ENCODE measurements at regions not wholly inside any gene's neighbourhood (a gene's known extent, or its start where the extent isn't known, plus 50 kb on each side); places are given as distances from the start of the nearest gene placed in this dataset.

DNA sequence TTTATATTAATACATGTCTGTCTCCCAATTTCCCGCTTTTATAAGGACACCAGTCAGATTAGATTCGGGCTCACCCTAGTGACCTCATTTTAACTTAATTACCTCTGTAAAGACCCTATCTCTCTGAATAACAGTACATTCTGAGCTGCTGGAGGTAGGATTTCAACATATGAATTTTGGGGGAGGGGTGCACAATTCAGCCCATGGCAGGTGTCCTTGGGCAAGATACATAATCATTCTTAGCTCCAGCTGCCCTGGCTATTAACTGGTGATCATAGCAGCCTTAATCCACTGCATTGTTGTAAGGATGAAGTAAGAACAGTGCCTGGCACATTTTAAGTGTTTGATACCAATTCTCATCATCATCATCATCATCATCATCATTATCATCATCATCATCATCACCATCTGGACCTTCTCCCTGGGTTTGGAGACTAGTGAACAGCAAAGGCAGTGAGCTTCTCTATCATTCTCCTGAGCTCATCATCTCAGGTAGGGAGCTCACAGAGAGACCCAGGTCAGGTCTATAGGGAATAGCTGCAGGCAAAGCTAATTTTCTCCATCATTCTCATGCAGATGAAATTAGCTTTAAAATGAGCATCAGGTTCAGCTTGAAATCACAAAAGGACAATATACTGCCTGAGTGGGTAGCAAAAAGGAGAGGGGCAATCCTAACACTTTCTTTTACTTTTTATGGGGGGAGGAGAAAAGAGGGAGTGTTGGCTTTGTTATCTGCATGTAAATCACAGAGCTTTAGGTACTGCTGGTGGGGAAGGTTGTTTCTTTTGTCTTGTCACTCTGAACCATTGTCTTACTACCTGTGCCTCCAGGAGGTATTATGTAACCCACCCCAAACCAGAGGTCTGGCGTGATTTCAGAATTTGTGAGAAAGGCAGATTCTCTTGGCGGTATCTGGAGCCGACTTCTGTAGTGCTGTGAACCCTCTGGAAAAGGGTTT, 125.5 kb upstream of the SPRED2 start:
- TF ChIP-seq TAF1 (IDR thresholded peaks at IDR 0.05; ENCODE audit: low read depth) = no peak
- TF ChIP-seq, protein P1, sequence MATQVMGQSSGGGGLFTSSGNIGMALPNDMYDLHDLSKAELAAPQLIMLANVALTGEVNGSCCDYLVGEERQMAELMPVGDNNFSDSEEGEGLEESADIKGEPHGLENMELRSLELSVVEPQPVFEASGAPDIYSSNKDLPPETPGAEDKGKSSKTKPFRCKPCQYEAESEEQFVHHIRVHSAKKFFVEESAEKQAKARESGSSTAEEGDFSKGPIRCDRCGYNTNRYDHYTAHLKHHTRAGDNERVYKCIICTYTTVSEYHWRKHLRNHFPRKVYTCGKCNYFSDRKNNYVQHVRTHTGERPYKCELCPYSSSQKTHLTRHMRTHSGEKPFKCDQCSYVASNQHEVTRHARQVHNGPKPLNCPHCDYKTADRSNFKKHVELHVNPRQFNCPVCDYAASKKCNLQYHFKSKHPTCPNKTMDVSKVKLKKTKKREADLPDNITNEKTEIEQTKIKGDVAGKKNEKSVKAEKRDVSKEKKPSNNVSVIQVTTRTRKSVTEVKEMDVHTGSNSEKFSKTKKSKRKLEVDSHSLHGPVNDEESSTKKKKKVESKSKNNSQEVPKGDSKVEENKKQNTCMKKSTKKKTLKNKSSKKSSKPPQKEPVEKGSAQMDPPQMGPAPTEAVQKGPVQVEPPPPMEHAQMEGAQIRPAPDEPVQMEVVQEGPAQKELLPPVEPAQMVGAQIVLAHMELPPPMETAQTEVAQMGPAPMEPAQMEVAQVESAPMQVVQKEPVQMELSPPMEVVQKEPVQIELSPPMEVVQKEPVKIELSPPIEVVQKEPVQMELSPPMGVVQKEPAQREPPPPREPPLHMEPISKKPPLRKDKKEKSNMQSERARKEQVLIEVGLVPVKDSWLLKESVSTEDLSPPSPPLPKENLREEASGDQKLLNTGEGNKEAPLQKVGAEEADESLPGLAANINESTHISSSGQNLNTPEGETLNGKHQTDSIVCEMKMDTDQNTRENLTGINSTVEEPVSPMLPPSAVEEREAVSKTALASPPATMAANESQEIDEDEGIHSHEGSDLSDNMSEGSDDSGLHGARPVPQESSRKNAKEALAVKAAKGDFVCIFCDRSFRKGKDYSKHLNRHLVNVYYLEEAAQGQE (IDR thresholded peaks at IDR 0.05; ENCODE audit: low read depth) = no peak
- no peak for TF ChIP-seq CREB1 (IDR thresholded peaks at IDR 0.05; ENCODE audit: low read depth)
- no peak for TF ChIP-seq TEAD4 (IDR thresholded peaks at IDR 0.05)
- TF ChIP-seq NFIC (IDR thresholded peaks at IDR 0.05) = no peak

DNA sequence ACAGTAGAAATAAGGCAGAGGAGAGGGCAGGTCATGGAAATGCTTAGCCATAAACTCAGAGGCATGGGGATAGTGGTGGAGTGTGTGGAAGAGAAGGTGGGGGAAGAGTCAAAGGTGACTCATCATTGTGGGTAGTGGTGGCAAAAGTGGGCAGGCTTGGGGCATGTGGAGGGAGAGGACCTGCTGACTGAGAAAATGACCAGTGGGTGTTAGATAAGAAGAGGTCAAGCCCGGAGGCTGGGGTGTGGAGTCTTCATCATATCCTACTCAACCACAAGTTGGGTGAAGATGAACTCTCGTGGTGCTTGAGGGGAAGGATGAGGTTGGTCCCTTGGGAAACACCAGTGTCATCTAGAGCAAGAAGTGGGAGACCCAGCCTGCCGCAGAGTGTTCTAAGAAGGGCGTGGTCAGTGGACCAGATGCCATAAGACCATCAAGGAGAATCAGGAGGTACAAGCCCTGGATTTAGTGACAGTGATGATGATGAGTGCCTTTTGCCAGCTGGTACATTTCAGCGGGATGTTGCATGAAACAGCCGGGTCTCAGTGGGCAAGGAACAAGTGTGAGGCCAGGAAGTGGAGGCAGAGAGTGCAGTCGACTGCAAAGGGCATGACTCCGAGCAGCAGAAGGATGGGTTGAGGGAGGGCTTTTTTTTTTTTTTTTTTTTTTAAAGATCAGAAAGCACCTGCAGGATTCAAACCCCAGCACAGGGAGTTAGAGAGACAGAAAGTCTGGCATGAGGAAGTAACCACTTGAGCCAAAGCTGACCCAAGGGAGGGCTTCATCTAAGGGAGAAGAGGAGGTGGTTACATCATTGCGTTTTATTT, 122.6 kb upstream of the SPRED2 start:
- TF ChIP-seq CREB1 (IDR thresholded peaks at IDR 0.05; ENCODE audit: low read depth) = no peak
- no peak for TF ChIP-seq NFIC (IDR thresholded peaks at IDR 0.05)
- TF ChIP-seq, protein P2, sequence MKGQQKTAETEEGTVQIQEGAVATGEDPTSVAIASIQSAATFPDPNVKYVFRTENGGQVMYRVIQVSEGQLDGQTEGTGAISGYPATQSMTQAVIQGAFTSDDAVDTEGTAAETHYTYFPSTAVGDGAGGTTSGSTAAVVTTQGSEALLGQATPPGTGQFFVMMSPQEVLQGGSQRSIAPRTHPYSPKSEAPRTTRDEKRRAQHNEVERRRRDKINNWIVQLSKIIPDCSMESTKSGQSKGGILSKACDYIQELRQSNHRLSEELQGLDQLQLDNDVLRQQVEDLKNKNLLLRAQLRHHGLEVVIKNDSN (IDR thresholded peaks at IDR 0.05) = no peak
- no peak for TF ChIP-seq RAD21 (IDR thresholded peaks at IDR 0.05; ENCODE audit: low read depth)
- TF ChIP-seq TAF1 (IDR thresholded peaks at IDR 0.05; ENCODE audit: low read depth) = no peak
- TF ChIP-seq TCF12 (IDR thresholded peaks at IDR 0.05; ENCODE audit: low read depth) = no peak
- no peak for TF ChIP-seq EP300 (IDR thresholded peaks at IDR 0.05; ENCODE audit: borderline replicate concordance)
- no peak for TF ChIP-seq TEAD4 (IDR thresholded peaks at IDR 0.05)
- TF ChIP-seq, protein P3, sequence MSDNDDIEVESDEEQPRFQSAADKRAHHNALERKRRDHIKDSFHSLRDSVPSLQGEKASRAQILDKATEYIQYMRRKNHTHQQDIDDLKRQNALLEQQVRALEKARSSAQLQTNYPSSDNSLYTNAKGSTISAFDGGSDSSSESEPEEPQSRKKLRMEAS (IDR thresholded peaks at IDR 0.05) = no peak
- no peak for TF ChIP-seq EGR1 (IDR thresholded peaks at IDR 0.05)
- TF ChIP-seq YY1 (IDR thresholded peaks at IDR 0.05; ENCODE audit: low read depth) = no peak
- TF ChIP-seq, protein P1 (IDR thresholded peaks at IDR 0.05; ENCODE audit: low read depth) = no peak

DNA sequence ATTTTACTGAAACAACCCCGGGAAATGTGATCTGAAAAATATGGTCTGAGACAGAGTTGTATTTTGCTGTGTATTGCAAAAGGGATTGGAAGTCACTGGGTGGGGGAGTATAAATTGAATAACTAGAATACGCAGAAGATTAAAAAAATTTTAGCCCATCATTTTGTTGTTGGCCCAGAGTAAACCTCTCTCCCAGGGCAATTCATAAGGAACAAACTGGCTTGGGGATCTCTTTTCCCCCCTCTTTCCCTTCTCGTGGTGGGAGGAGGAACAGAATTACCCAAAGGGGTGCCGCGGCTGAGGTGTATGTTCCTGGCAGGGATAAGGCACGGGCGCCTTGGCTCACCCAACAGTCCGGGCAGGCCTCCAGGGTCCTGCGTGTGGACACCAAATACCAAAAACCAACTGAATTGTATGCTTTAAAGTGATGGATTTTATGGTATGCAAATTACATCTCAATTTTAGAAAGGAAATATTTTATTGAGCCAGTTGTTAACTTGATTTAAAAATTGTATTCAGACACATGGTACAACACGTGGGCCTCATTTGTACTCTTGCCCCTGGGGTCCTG, 121.2 kb upstream of the SPRED2 start:
- TF ChIP-seq EP300 (IDR thresholded peaks at IDR 0.05; ENCODE audit: borderline replicate concordance) (no peak), RAD21 (IDR thresholded peaks at IDR 0.05; ENCODE audit: low read depth) (no peak), CEBPB (IDR thresholded peaks at IDR 0.05) (no peak), TAF1 (IDR thresholded peaks at IDR 0.05; ENCODE audit: low read depth) (no peak), TCF12 (IDR thresholded peaks at IDR 0.05; ENCODE audit: low read depth) (no peak), EGR1 (IDR thresholded peaks at IDR 0.05) (no peak), NFIC (IDR thresholded peaks at IDR 0.05) (no peak), ZBTB7A (IDR thresholded peaks at IDR 0.05; ENCODE audit: low read depth) (no peak), TEAD4 (IDR thresholded peaks at IDR 0.05) (no peak), YY1 (IDR thresholded peaks at IDR 0.05; ENCODE audit: low read depth) (no peak)
- TF ChIP-seq, protein P1 (IDR thresholded peaks at IDR 0.05; ENCODE audit: low read depth) = no peak
- TF ChIP-seq, protein P3 (IDR thresholded peaks at IDR 0.05) = no peak
- TF ChIP-seq, protein P2 (IDR thresholded peaks at IDR 0.05) = no peak

DNA sequence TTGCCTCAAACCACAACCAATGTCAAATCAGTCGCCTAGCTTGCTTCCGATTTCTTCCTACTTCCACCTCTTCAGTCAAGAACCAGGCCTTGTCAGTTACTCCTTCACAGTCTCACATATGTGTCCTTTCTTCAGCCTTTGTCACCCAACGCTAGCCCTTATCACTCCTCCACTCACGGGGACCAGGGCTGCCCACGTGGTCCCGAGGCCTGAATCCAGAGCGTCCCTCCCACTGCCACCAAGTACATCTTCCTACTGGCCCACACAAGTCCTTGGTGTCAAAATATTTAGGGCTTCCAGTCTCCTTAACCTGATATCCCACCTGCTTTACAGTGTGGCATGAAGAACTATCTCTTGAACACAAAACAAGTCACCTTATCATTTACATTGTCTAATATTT, 119.1 kb upstream of the SPRED2 start:
- no peak for TF ChIP-seq EP300 (IDR thresholded peaks at IDR 0.05; ENCODE audit: borderline replicate concordance)
- TF ChIP-seq, protein P3 (IDR thresholded peaks at IDR 0.05) = no peak
- no peak for TF ChIP-seq CEBPB (IDR thresholded peaks at IDR 0.05)
- TF ChIP-seq NFIC (IDR thresholded peaks at IDR 0.05) = no peak
- TF ChIP-seq, protein P1 (IDR thresholded peaks at IDR 0.05; ENCODE audit: low read depth) = no peak
- no peak for TF ChIP-seq TEAD4 (IDR thresholded peaks at IDR 0.05)
- no peak for TF ChIP-seq ZBTB7A (IDR thresholded peaks at IDR 0.05; ENCODE audit: low read depth)
- TF ChIP-seq EGR1 (IDR thresholded peaks at IDR 0.05) = no peak
- no peak for TF ChIP-seq CREB1 (IDR thresholded peaks at IDR 0.05; ENCODE audit: low read depth)
- TF ChIP-seq RAD21 (IDR thresholded peaks at IDR 0.05; ENCODE audit: low read depth) = no peak
- TF ChIP-seq TAF1 (IDR thresholded peaks at IDR 0.05; ENCODE audit: low read depth) = no peak
- TF ChIP-seq, protein P2 (IDR thresholded peaks at IDR 0.05) = no peak
- TF ChIP-seq FOXM1 (IDR thresholded peaks at IDR 0.05; ENCODE audit: borderline replicate concordance, low read depth) = no peak
- TF ChIP-seq YY1 (IDR thresholded peaks at IDR 0.05; ENCODE audit: low read depth) = no peak
- no peak for TF ChIP-seq TCF12 (IDR thresholded peaks at IDR 0.05; ENCODE audit: low read depth)
